ENCODE measurements at regions not wholly inside any gene's neighbourhood (a gene's known extent, or its start where the extent isn't known, plus 50 kb on each side); places are given as distances from the start of the nearest gene placed in this dataset.

DNA sequence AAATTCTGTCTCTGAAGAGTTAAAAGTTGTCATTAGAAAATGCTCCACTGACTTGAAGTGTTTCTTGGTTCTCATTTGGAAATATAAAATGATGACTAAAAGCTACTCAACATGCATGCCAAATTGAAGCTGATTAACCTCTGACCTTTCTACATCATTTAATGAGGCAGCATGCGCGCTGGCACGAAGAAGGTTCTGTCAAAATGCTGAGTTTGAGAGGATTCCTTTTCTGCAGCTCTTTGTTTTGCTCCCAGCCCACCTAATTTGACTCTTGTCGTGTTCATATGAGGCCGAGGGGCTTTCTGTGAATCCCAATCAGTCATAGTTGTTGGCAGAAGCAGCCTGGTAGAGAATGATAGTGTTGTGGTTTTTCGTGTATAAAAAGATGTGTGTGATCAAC, 153.4 kb downstream of the BRMS1L start:
- TF ChIP-seq, protein P1, sequence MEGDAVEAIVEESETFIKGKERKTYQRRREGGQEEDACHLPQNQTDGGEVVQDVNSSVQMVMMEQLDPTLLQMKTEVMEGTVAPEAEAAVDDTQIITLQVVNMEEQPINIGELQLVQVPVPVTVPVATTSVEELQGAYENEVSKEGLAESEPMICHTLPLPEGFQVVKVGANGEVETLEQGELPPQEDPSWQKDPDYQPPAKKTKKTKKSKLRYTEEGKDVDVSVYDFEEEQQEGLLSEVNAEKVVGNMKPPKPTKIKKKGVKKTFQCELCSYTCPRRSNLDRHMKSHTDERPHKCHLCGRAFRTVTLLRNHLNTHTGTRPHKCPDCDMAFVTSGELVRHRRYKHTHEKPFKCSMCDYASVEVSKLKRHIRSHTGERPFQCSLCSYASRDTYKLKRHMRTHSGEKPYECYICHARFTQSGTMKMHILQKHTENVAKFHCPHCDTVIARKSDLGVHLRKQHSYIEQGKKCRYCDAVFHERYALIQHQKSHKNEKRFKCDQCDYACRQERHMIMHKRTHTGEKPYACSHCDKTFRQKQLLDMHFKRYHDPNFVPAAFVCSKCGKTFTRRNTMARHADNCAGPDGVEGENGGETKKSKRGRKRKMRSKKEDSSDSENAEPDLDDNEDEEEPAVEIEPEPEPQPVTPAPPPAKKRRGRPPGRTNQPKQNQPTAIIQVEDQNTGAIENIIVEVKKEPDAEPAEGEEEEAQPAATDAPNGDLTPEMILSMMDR (IDR thresholded peaks at IDR 0.05), result no peak
- TF ChIP-seq POLR2A (IDR thresholded peaks at IDR 0.05), result no peak
- TF ChIP-seq EP300 (IDR thresholded peaks at IDR 0.05), result no peak

All from tibial nerve (tissue), 4 donors.